ENCODE measurements at regions not wholly inside any gene's neighbourhood (a gene's known extent, or its start where the extent isn't known, plus 50 kb on each side); places are given as distances from the start of the nearest gene placed in this dataset.
"Not testable (repeated sequence)": the region's sequence is repeated elsewhere in the genome, so short reads cannot be mapped to it uniquely, and the experiment has no call there.

DNA sequence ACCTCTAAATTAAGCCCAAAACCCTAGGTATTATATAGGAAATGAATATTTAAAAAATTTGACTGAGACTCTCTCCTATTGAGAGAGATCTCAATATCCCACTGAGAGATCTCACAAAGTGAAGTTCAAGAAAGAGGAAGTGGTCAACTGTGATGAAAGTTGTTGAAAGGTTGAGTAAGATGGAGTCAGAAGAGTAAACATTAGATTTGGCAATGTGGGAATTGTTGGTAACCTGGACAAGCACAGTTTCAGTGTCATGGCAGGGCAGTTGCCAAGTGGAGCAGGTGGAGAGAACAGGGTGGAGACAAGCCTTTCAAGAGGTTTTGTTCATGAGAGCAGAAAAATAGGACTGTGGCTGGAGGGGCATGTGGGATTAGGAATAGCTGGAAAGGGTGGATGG is 747.9 kb downstream of the EPHA7 start:
- H4K5ac ChIP-seq (ENCODE audit: insufficient read length, low read depth, low read length); H3K23ac ChIP-seq (ENCODE audit: insufficient read length); DNase-seq (ENCODE audit: low read depth in 1 of 2, low spot score in 2 of 2); H3K79me1 ChIP-seq (ENCODE audit: low read depth, low read length); H3K9ac ChIP-seq (replicated peaks in 1 of 4; ENCODE audit: extremely low read depth in 1 of 4, low read depth in 3 of 4, low read length in 3 of 4); H2BK120ac ChIP-seq (replicated peaks; ENCODE audit: low read depth, low read length); CTCF ChIA-PET (ENCODE audit: partially characterized antibody); H3K23me2 ChIP-seq (ENCODE audit: low read depth, low read length); H2AK5ac ChIP-seq (ENCODE audit: low read depth, low read length); H3K27me3 ChIP-seq (replicated peaks in 1 of 4; ENCODE audit: control insufficient read depth in 3 of 4, extremely low read depth in 1 of 4, insufficient read depth in 3 of 4, low read length in 3 of 4); H2AFZ ChIP-seq (ENCODE audit: low read length); H3K14ac ChIP-seq (ENCODE audit: insufficient read length); H3K56ac ChIP-seq (replicated peaks; ENCODE audit: insufficient read length, low read depth, low read length); H3K27ac ChIP-seq (ENCODE audit: low read depth, low read length); FAIRE-seq; H2BK15ac ChIP-seq (ENCODE audit: low read length); H3K4me1 ChIP-seq (replicated peaks in 1 of 4; ENCODE audit: control insufficient read depth in 3 of 4, insufficient read depth in 4 of 4, low read length in 3 of 4); H3K4ac ChIP-seq (replicated peaks; ENCODE audit: insufficient read length, low read depth, low read length); H4K8ac ChIP-seq (ENCODE audit: extremely low read depth, insufficient read depth, low read length); H4K91ac ChIP-seq (replicated peaks; ENCODE audit: insufficient read length, low read length); H3K4me3 ChIP-seq (ENCODE audit: extremely low read depth in 1 of 4, insufficient read depth in 2 of 4, low read depth in 3 of 4, low read length in 4 of 4); H3K18ac ChIP-seq (ENCODE audit: extremely low read depth, low read length); H3K36me3 ChIP-seq (ENCODE audit: control insufficient read depth in 2 of 4, insufficient read depth in 4 of 4, low read length in 3 of 4); H3K79me2 ChIP-seq (ENCODE audit: control insufficient read depth in 1 of 2, insufficient read depth in 2 of 2, low read length in 2 of 2); POLR2A ChIA-PET (ENCODE audit: partially characterized antibody); H2BK5ac ChIP-seq (ENCODE audit: low read depth, low read length); H3K4me2 ChIP-seq (ENCODE audit: insufficient read depth in 1 of 2, low read depth in 2 of 2, low read length in 2 of 2); H2BK20ac ChIP-seq (ENCODE audit: low read length); H2BK12ac ChIP-seq (ENCODE audit: low read depth, low read length); H4K20me1 ChIP-seq (replicated peaks in 1 of 2; ENCODE audit: control insufficient read depth in 1 of 2, insufficient read depth in 2 of 2, low read length in 2 of 2); H3K9me3 ChIP-seq (ENCODE audit: insufficient read depth in 2 of 2, low read depth in 1 of 2, low read length in 1 of 2): not testable (repeated sequence)

Measured in H1 (cell line).